ENCODE measurements at regions not wholly inside any gene's neighbourhood (a gene's known extent, or its start where the extent isn't known, plus 50 kb on each side); places are given as distances from the start of the nearest gene placed in this dataset.

GRCh38 chr22:44406341-44407170, 91.5 kb downstream of the RTL6 start:
- TF ChIP-seq POLR2A (IDR thresholded peaks at IDR 0.05; ENCODE audit: low read depth, low read length) (no peak), CTCF (IDR thresholded peaks at IDR 0.05 in 2 of 3, conservative IDR thresholded peaks at IDR 0.05 in 1 of 3; ENCODE audit: control insufficient read depth in 2 of 3, extremely low read depth in 1 of 3, insufficient read depth in 1 of 3, low read depth in 3 of 3, low read length in 3 of 3) (no peak), SPI1 (IDR thresholded peaks at IDR 0.05; ENCODE audit: borderline replicate concordance, insufficient read depth, low read depth, low read length) (no peak), FOXM1 (IDR thresholded peaks at IDR 0.05; ENCODE audit: low read depth, low read length) (no peak), CEBPB (IDR thresholded peaks at IDR 0.05; ENCODE audit: borderline replicate concordance in 1 of 2, low read depth in 2 of 2, low read length in 2 of 2) (no peak), CHD1 (IDR thresholded peaks at IDR 0.05; ENCODE audit: low read depth, low read length) (no peak), EP300 (IDR thresholded peaks at IDR 0.05; ENCODE audit: borderline replicate concordance in 1 of 2, control insufficient read depth in 1 of 2, low read depth in 2 of 2, low read length in 2 of 2) (no peak), NR2C2 (IDR thresholded peaks at IDR 0.05; ENCODE audit: borderline replicate concordance, control insufficient read depth, insufficient read length, low read depth) (no peak), HCFC1 (IDR thresholded peaks at IDR 0.05; ENCODE audit: low read length) (no peak), EZH2 (IDR thresholded peaks at IDR 0.05; ENCODE audit: borderline replicate concordance, control insufficient read depth, low read depth, low read length) (no peak), CREB1 (IDR thresholded peaks at IDR 0.05; ENCODE audit: low read depth) (no peak)
- TF ChIP-seq, protein P1, sequence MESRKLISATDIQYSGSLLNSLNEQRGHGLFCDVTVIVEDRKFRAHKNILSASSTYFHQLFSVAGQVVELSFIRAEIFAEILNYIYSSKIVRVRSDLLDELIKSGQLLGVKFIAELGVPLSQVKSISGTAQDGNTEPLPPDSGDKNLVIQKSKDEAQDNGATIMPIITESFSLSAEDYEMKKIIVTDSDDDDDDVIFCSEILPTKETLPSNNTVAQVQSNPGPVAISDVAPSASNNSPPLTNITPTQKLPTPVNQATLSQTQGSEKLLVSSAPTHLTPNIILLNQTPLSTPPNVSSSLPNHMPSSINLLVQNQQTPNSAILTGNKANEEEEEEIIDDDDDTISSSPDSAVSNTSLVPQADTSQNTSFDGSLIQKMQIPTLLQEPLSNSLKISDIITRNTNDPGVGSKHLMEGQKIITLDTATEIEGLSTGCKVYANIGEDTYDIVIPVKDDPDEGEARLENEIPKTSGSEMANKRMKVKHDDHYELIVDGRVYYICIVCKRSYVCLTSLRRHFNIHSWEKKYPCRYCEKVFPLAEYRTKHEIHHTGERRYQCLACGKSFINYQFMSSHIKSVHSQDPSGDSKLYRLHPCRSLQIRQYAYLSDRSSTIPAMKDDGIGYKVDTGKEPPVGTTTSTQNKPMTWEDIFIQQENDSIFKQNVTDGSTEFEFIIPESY (IDR thresholded peaks at IDR 0.05), result no peak

Measured in GM12878 (cell line).